CD4-positive, alpha-beta memory T cell (primary cell): ENCODE measurements at regions not wholly inside any gene's neighbourhood (a gene's known extent, or its start where the extent isn't known, plus 50 kb on each side); places are given as distances from the start of the nearest gene placed in this dataset.

Experiments
- CTCF ChIA-PET: fragments of 350-600 bp; sonication (Branson Sonifier 250); formaldehyde crosslinking; loops from one replicate; lab custom pipeline; 2021; ENCODE audit warnings: inconsistent platforms; ENCODE audit not compliant: partially characterized antibody; lab: Charles Lee
- POLR2A ChIA-PET: fragments of 350-600 bp; sonication (Branson Sonifier 250); formaldehyde crosslinking; loops from one replicate; lab custom pipeline; 2021; ENCODE audit not compliant: partially characterized antibody; lab: Charles Lee
- DNase-seq, 5 donors: peaks; one replicate each; pipeline versions ENCODE4 v3.0.0 to v3.0.0-alpha.2; 2020 to 2022; ENCODE audit warnings: mixed read lengths in 1 of 5
- H3K27ac ChIP-seq: one replicate; pipeline ENCODE4 v1.7.0; 2013; ENCODE audit warnings: low read depth, low read length
- H3K27me3 ChIP-seq: 2 replicates; pipeline ENCODE4 v1.7.0; 2013; ENCODE audit warnings: mild to moderate bottlenecking, low read length, moderate library complexity; ENCODE audit not compliant: insufficient read depth
- H3K36me3 ChIP-seq: 2 replicates; pipeline ENCODE4 v1.7.0; 2013; ENCODE audit warnings: mild to moderate bottlenecking, low read length, moderate library complexity; ENCODE audit not compliant: insufficient read depth
- H3K4me1 ChIP-seq: 2 replicates; pipeline ENCODE4 v1.7.0; 2013; ENCODE audit warnings: mild to moderate bottlenecking, low read length, moderate library complexity; ENCODE audit not compliant: insufficient read depth
- H3K4me3 ChIP-seq, 2 donors: one replicate each; pipeline ENCODE4 v1.7.0; 2013; ENCODE audit warnings: low read length in 2 of 2, mild to moderate bottlenecking in 1 of 2
- H3K9me3 ChIP-seq, 2 donors: one replicate each; pipeline ENCODE4 v1.7.0; 2013; ENCODE audit warnings: low read length in 2 of 2, control low read depth in 1 of 2; ENCODE audit not compliant: control insufficient read depth in 1 of 2
- H3K27ac Mint-ChIP-seq, 7 donors: one replicate each; pipeline ENCODE4 v1.8.0; 2020 to 2021; ENCODE audit warnings: mixed read lengths in 7 of 7, mild to moderate bottlenecking in 6 of 7, inconsistent platforms in 3 of 7, moderate library complexity in 3 of 7
- H3K27me3 Mint-ChIP-seq, 2 donors: one replicate each; pipeline ENCODE4 v1.8.0; 2020 to 2021; ENCODE audit warnings: mixed read lengths in 2 of 2
- H3K36me3 Mint-ChIP-seq, 2 donors: one replicate each; pipeline ENCODE4 v1.8.0; 2020 to 2021; ENCODE audit warnings: mixed read lengths in 2 of 2, inconsistent platforms in 1 of 2, mild to moderate bottlenecking in 1 of 2
- H3K4me1 Mint-ChIP-seq, 4 donors: one replicate each; pipeline ENCODE4 v1.8.0; 2020 to 2021; ENCODE audit warnings: mixed read lengths in 4 of 4, mild to moderate bottlenecking in 1 of 4
- H3K4me3 Mint-ChIP-seq, 8 donors: one replicate each; pipeline ENCODE4 v1.8.0; 2020 to 2021; ENCODE audit warnings: mixed read lengths in 8 of 8, mild to moderate bottlenecking in 7 of 8, moderate library complexity in 6 of 8, inconsistent platforms in 3 of 8
- H3K9me3 Mint-ChIP-seq, 8 donors: one replicate each; pipeline ENCODE4 v1.8.0; 2020 to 2021; ENCODE audit warnings: mixed read lengths in 8 of 8, mild to moderate bottlenecking in 5 of 8, inconsistent platforms in 3 of 8, moderate library complexity in 1 of 8
- intact Hi-C: fragments of 100-400 bp; cut with micrococcal nuclease; formaldehyde crosslinking; loops from one replicate; pipeline ENCODE4 v1.15.1; 2023

DNA sequence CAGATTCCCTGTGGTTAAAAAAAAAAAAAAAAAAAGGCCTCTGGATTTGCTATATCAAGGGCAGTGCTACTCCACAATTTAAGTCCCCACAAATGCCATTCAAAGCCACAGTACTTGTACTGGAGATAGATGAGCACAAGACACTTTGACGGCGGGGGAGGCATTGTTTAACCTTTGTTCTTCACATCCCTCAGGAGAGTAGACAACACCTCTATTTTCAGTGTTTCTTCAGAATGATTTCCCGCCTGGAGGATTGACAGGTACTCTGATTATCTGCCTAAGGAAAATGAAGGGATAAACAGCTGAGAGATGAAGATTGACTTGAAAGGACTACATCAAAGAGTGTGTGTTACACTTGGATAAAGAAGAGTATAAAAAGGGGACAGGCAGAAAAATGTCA is 58.7 kb downstream of the OTOL1 start:
- H3K4me3 ChIP-seq, result no peak overlapping the region
- H3K9me3 ChIP-seq, result no peaks in the 10 kb centered on the region
- H3K27ac Mint-ChIP-seq, result no peak overlapping the region
- H3K27me3 Mint-ChIP-seq, result peaks cover 1 to 2% of the 10 kb centered on the region in 2 donors
- H3K27me3 ChIP-seq, result no peaks in the 10 kb centered on the region
- ChIA-PET POLR2A (no interaction called here), CTCF (no interaction called here)
- H3K36me3 ChIP-seq, result no peaks in the 10 kb centered on the region
- no peak overlapping the region for H3K4me3 Mint-ChIP-seq
- DNase-seq, result no peak
- no peaks in the 10 kb centered on the region for H3K36me3 Mint-ChIP-seq
- intact Hi-C loops, result no loop called here
- no peaks in the 10 kb centered on the region for H3K9me3 Mint-ChIP-seq
- peaks cover 0 to 2% (median 0%) of the 10 kb centered on the region in 4 donors for H3K4me1 Mint-ChIP-seq
- no peak overlapping the region for H3K27ac ChIP-seq
- no peaks in the 10 kb centered on the region for H3K4me1 ChIP-seq

DNA sequence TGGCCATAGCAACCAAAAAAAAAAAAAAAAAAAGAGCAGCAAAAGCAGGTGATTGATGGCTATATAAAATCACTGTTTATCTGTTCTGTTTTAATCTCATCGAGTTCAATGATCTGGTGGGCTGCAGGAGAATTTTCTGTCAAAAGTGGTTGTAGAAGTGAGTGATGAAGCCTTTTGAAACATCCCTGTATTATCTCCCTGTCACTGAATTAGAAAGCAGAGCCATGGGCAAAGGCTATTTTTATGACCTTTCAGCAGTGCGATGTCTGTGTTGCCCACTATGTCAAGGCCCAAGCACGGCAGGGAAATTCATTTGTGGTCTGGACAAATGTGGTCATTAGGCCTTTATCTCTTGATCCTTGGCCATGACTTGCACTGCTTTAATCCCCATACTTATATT is 59.9 kb downstream of the OTOL1 start:
- Histone ChIP-seq H3K4me1 (no peaks in the 10 kb centered on the region), H3K36me3 (no peaks in the 10 kb centered on the region), H3K4me3 (no peak overlapping the region), H3K9me3 (no peaks in the 10 kb centered on the region), H3K27me3 (no peaks in the 10 kb centered on the region), H3K27ac (no peak overlapping the region)
- no peak for DNase-seq
- POLR2A ChIA-PET, result no interaction called here
- Mint-ChIP-seq H3K36me3 (no peaks in the 10 kb centered on the region), H3K27ac (no peak overlapping the region), H3K4me3 (no peak overlapping the region), H3K9me3 (no peaks in the 10 kb centered on the region), H3K4me1 (peaks cover 0 to 2% (median 0%) of the 10 kb centered on the region in 4 donors), H3K27me3 (peaks cover 0 to 4% of the 10 kb centered on the region in 2 donors)
- CTCF ChIA-PET, result no interaction called here
- intact Hi-C loops, result no loop called here

DNA sequence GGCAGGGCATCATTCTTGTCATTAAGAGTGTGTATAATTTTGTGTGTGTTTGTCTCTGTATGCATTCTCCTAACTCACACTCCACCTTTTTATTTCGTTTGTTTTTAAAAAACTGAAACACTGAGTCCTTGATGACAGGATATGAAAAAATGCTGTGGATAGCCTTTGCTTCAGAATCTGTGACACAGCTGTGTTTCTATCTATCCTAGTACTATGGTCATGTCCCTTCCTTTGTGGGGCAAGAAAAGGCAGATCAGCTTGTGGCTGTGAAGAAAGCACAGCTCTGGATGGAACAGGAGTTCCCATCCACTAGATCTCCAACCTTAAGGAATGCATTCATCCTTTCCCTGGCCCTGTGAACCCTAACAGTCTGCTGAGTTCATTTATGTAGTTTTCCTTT is 60.3 kb downstream of the OTOL1 start:
- Mint-ChIP-seq H3K9me3 (no peaks in the 10 kb centered on the region), H3K4me3 (no peak overlapping the region), H3K36me3 (no peaks in the 10 kb centered on the region), H3K4me1 (peaks cover 0 to 2% (median 0%) of the 10 kb centered on the region in 4 donors), H3K27ac (no peak overlapping the region), H3K27me3 (peaks cover 0 to 2% of the 10 kb centered on the region in 2 donors)
- intact Hi-C loops, result no loop called here
- Histone ChIP-seq H3K4me3 (no peak overlapping the region), H3K9me3 (no peaks in the 10 kb centered on the region), H3K27ac (no peak overlapping the region), H3K27me3 (no peaks in the 10 kb centered on the region), H3K36me3 (no peaks in the 10 kb centered on the region), H3K4me1 (no peaks in the 10 kb centered on the region)
- DNase-seq, result no peak
- POLR2A ChIA-PET, result no interaction called here
- CTCF ChIA-PET, result no interaction called here

DNA sequence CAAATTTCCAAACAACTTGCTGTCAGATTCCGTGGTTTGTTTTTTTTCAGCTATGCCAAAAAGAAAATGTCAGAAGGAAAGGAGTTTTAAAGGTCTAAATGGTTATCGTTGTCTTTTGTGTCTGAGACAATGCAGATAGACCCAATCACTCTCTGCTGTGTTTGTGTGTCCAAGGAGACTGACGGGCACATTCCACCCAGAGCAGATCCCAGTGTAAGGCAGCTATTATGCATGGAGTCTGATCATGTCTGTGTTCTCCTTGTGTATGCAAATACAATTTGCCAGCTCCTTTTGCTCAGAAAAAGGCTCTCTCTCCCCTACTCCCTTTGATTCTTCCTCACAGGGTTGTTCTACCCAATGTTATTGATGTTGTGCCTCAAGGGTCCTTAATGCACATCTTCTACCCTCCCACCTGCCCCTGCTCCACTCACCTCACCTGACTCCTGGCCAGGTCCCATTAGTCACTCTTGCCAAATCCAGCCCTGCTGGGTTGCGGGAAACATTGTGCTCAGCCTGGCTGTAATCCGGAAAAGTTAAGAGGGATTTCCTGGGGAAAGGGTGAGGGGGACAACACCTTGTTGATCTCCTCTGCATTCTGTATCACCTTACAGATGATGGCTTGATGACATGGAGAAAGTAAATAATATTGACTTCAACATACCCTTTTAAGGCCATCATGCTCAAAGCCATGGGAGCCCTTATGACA is 61.0 kb downstream of the OTOL1 start:
- intact Hi-C loops, result no loop called here
- no peak for DNase-seq

DNA sequence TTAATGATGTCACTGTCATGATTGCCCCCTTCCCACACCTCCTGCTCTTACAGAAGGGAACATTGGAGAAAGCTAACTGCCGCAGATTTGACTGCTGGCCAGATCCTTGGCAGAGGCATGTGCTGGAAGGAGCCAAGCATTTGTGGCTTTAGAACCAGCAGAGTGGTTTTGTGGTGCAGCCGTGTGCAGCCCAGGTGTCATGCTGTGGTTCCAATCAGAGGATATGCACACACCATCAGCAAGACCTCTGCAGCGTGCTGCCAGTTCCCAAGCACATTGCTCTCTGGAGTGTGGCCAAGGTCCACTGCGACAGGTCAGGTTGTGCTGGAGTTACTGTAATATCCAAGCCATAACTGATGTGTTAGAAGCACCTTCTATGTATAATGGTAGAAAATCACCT is 61.6 kb downstream of the OTOL1 start:
- Histone ChIP-seq H3K4me1 (no peaks in the 10 kb centered on the region), H3K9me3 (no peaks in the 10 kb centered on the region), H3K36me3 (no peaks in the 10 kb centered on the region), H3K27ac (no peak overlapping the region), H3K4me3 (no peak overlapping the region), H3K27me3 (no peaks in the 10 kb centered on the region)
- ChIA-PET POLR2A (no interaction called here), CTCF (no interaction called here)
- Mint-ChIP-seq H3K36me3 (no peaks in the 10 kb centered on the region), H3K9me3 (no peaks in the 10 kb centered on the region), H3K4me1 (peaks cover 0 to 2% (median 0%) of the 10 kb centered on the region in 4 donors), H3K27ac (no peak overlapping the region), H3K27me3 (peaks cover 0 to 2% of the 10 kb centered on the region in 2 donors), H3K4me3 (no peak overlapping the region)
- DNase-seq, result no peak
- intact Hi-C loops, result no loop called here

More for the DNA sequence above, 61.0 kb downstream of the OTOL1 start:
- H3K36me3 ChIP-seq, result no peaks in the 10 kb centered on the region
- peaks cover 0 to 2% of the 10 kb centered on the region in 2 donors for H3K27me3 Mint-ChIP-seq
- H3K4me1 ChIP-seq, result no peaks in the 10 kb centered on the region
- H3K9me3 Mint-ChIP-seq, result no peaks in the 10 kb centered on the region
- no peaks in the 10 kb centered on the region for H3K27me3 ChIP-seq
- no peaks in the 10 kb centered on the region for H3K9me3 ChIP-seq
- H3K4me3 Mint-ChIP-seq, result no peak overlapping the region
- peaks cover 0 to 2% (median 0%) of the 10 kb centered on the region in 4 donors for H3K4me1 Mint-ChIP-seq
- POLR2A ChIA-PET, result no interaction called here
- H3K4me3 ChIP-seq, result no peak overlapping the region
- CTCF ChIA-PET, result no interaction called here
- no peak overlapping the region for H3K27ac Mint-ChIP-seq
- no peaks in the 10 kb centered on the region for H3K36me3 Mint-ChIP-seq
- no peak overlapping the region for H3K27ac ChIP-seq

DNA sequence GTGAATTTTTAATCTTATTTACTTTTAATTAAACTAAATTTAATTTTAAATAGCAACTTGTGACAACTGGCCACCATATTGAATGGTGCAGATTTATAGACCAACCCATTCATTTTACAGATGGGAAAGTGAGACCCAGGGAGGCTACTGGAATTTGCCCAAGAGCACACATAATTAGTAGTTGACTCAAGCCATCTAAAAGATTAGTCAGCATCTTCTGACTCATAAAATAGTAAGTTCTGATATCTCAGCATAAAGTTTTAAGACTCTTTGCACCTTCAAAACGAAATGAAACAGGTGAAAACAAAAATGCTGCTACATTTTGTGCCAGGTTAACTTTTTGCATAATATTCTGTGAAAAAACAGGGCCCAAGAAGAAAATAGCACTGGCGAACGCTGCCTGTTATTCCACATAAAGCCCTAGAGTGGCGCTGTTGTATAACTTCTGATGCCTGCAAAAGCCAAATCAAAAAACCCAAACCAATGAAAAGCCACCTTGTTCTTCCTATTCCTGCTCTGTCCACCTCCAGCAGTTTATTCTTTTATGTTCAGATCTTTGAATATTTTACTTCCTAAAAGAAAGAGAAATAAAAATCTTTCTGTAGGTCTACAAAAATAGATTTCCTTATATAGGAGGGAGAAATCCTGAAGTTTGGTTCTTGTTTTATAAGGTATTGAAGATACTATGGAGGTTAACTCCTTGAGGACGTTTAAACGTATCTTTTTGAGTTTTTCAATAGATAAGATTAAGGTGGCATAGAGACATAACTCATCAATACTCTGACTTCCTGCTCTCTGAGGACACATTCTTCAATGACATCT is 62.8 kb downstream of the OTOL1 start:
- H3K4me1 Mint-ChIP-seq, result peaks cover 0 to 2% (median 0%) of the 10 kb centered on the region in 4 donors
- no peak overlapping the region for H3K27ac Mint-ChIP-seq
- no peak overlapping the region for H3K27ac ChIP-seq
- CTCF ChIA-PET, result no interaction called here
- no peak for DNase-seq
- H3K27me3 Mint-ChIP-seq, result peaks cover 0 to 2% of the 10 kb centered on the region in 2 donors
- no peak overlapping the region for H3K4me3 ChIP-seq
- H3K9me3 ChIP-seq, result no peaks in the 10 kb centered on the region
- H3K4me1 ChIP-seq, result no peaks in the 10 kb centered on the region
- POLR2A ChIA-PET, result no interaction called here
- no peak overlapping the region for H3K4me3 Mint-ChIP-seq
- no peaks in the 10 kb centered on the region for H3K36me3 Mint-ChIP-seq
- H3K36me3 ChIP-seq, result no peaks in the 10 kb centered on the region
- no peaks in the 10 kb centered on the region for H3K9me3 Mint-ChIP-seq
- no peaks in the 10 kb centered on the region for H3K27me3 ChIP-seq
- intact Hi-C loops, result no loop called here

DNA sequence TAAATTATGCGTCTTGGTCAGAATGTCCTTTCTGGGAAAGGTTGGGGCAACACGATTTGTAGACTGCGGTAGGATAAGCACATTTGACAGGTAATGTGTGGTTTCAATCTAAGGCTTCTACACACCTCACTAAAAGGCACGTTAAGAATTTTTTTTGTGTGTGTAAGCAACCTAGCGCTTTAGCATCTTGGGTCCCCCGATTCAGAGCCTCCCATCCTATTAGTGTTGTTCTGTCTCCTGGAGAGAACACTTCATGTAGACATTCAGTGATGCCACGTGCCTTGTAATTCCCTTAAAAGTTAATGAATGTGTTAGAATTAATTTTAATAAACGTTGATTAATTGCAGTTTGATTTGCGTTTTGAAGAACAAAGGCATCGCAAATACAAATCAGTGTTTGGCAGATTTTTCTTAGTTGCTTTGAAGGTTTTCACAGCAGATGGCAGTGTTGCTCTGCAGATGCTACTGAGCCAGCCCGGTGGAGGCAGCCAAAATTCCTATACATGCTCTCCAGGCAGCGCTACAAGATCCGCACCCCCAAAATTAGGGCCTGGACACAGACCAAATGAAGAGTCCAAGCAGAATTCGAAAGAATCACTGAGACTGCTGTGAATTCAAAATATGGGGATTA is 63.5 kb downstream of the OTOL1 start:
- DNase-seq, result no peak
- Histone ChIP-seq H3K36me3 (no peaks in the 10 kb centered on the region), H3K4me3 (no peak overlapping the region), H3K4me1 (no peaks in the 10 kb centered on the region), H3K27me3 (no peaks in the 10 kb centered on the region), H3K27ac (no peak overlapping the region), H3K9me3 (no peaks in the 10 kb centered on the region)
- CTCF ChIA-PET, result no interaction called here
- Mint-ChIP-seq H3K27me3 (peaks cover 0 to 2% of the 10 kb centered on the region in 2 donors), H3K27ac (no peak overlapping the region), H3K36me3 (no peaks in the 10 kb centered on the region), H3K4me1 (peaks cover 0 to 2% (median 0%) of the 10 kb centered on the region in 4 donors), H3K9me3 (no peaks in the 10 kb centered on the region), H3K4me3 (no peak overlapping the region)
- intact Hi-C loops, result no loop called here
- POLR2A ChIA-PET, result no interaction called here
